ENCODE measurements at regions not wholly inside any gene's neighbourhood (a gene's known extent, or its start where the extent isn't known, plus 50 kb on each side); places are given as distances from the start of the nearest gene placed in this dataset.

- no peaks in the 10 kb centered on the region for H3K36me3 ChIP-seq (ENCODE audit: insufficient read depth, low read length, poor library complexity, severe bottlenecking)
- CTCF ChIA-PET = no interaction called here
- no TSS peak for BruUV-seq (replicated peaks)
- H3K4me1 ChIP-seq (ENCODE audit: insufficient read depth, low read length, poor library complexity, severe bottlenecking) = no peaks in the 10 kb centered on the region
- no peak overlapping the region for H3K4me3 ChIP-seq (ENCODE audit: low read depth, low read length, poor library complexity, severe bottlenecking)
- H3K9me3 ChIP-seq (ENCODE audit: low read depth, low read length, poor library complexity, severe bottlenecking) = no peaks in the 10 kb centered on the region
- no peak for DNase-seq (ENCODE audit: low spot score)
- TF ChIP-seq, protein P1, sequence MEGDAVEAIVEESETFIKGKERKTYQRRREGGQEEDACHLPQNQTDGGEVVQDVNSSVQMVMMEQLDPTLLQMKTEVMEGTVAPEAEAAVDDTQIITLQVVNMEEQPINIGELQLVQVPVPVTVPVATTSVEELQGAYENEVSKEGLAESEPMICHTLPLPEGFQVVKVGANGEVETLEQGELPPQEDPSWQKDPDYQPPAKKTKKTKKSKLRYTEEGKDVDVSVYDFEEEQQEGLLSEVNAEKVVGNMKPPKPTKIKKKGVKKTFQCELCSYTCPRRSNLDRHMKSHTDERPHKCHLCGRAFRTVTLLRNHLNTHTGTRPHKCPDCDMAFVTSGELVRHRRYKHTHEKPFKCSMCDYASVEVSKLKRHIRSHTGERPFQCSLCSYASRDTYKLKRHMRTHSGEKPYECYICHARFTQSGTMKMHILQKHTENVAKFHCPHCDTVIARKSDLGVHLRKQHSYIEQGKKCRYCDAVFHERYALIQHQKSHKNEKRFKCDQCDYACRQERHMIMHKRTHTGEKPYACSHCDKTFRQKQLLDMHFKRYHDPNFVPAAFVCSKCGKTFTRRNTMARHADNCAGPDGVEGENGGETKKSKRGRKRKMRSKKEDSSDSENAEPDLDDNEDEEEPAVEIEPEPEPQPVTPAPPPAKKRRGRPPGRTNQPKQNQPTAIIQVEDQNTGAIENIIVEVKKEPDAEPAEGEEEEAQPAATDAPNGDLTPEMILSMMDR (conservative IDR thresholded peaks at IDR 0.05; ENCODE audit: low read depth, low read length) = no peak
- TF ChIP-seq EZH2 (IDR thresholded peaks at IDR 0.05; ENCODE audit: borderline replicate concordance, low read depth, low read length, poor library complexity, severe bottlenecking) = no peak
- POLR2A ChIA-PET (ENCODE audit: low non-redundant PET) = no interaction called here
- intact Hi-C loops (cut with micrococcal nuclease; ENCODE audit: unreplicated experiment) = no loop called here
- no peaks in the 10 kb centered on the region for H3K27me3 ChIP-seq (replicated peaks; ENCODE audit: insufficient read depth, low read depth, low read length, poor library complexity)
- H3K27ac ChIP-seq (ENCODE audit: low read depth, low read length, poor library complexity, severe bottlenecking) = no peak overlapping the region
Observed at GRCh38 chr22:22973336-22973735, 85.7 kb downstream of the IGLL5 start.

GRCh38 chr22:22974156-22974555 is 86.5 kb downstream of the IGLL5 start:
- no peak overlapping the region for H3K4me3 ChIP-seq (ENCODE audit: low read depth, low read length, poor library complexity, severe bottlenecking)
- ChIA-PET CTCF (no interaction called here), POLR2A (ENCODE audit: low non-redundant PET) (no interaction called here)
- H3K27ac ChIP-seq (ENCODE audit: low read depth, low read length, poor library complexity, severe bottlenecking) = no peak overlapping the region
- no peak for TF ChIP-seq EZH2 (IDR thresholded peaks at IDR 0.05; ENCODE audit: borderline replicate concordance, low read depth, low read length, poor library complexity, severe bottlenecking)
- TF ChIP-seq, protein P1 (conservative IDR thresholded peaks at IDR 0.05; ENCODE audit: low read depth, low read length) = no peak
- no TSS peak for BruUV-seq (replicated peaks)
- no peaks in the 10 kb centered on the region for H3K4me1 ChIP-seq (ENCODE audit: insufficient read depth, low read length, poor library complexity, severe bottlenecking)
- H3K9me3 ChIP-seq (ENCODE audit: low read depth, low read length, poor library complexity, severe bottlenecking) = no peaks in the 10 kb centered on the region
- no peak for DNase-seq (ENCODE audit: low spot score)
- intact Hi-C loops (cut with micrococcal nuclease; ENCODE audit: unreplicated experiment) = no loop called here
- no peaks in the 10 kb centered on the region for H3K27me3 ChIP-seq (replicated peaks; ENCODE audit: insufficient read depth, low read depth, low read length, poor library complexity)
- no peaks in the 10 kb centered on the region for H3K36me3 ChIP-seq (ENCODE audit: insufficient read depth, low read length, poor library complexity, severe bottlenecking)

- Histone ChIP-seq H3K27me3 (replicated peaks; ENCODE audit: insufficient read depth, low read depth, low read length, poor library complexity) (no peaks in the 10 kb centered on the region), H3K9me3 (ENCODE audit: low read depth, low read length, poor library complexity, severe bottlenecking) (peaks cover 8% of the 10 kb centered on the region), H3K36me3 (ENCODE audit: insufficient read depth, low read length, poor library complexity, severe bottlenecking) (no peaks in the 10 kb centered on the region), H3K4me1 (ENCODE audit: insufficient read depth, low read length, poor library complexity, severe bottlenecking) (no peaks in the 10 kb centered on the region), H3K4me3 (ENCODE audit: low read depth, low read length, poor library complexity, severe bottlenecking) (no peak overlapping the region), H3K27ac (ENCODE audit: low read depth, low read length, poor library complexity, severe bottlenecking) (no peak overlapping the region)
- intact Hi-C loops (cut with micrococcal nuclease; ENCODE audit: unreplicated experiment) = no loop called here
- TF ChIP-seq, protein P1 (conservative IDR thresholded peaks at IDR 0.05; ENCODE audit: low read depth, low read length) = no peak
- ChIA-PET POLR2A (ENCODE audit: low non-redundant PET) (no interaction called here), CTCF (no interaction called here)
- no peak for DNase-seq (ENCODE audit: low spot score)
- BruUV-seq (replicated peaks) = no TSS peak
Observed at GRCh38 chr22:22974795-22975580, 87.4 kb downstream of the IGLL5 start.
